ENCODE measurements at regions not wholly inside any gene's neighbourhood (a gene's known extent, or its start where the extent isn't known, plus 50 kb on each side); places are given as distances from the start of the nearest gene placed in this dataset.
A peak's percentile ranks its signal among the peaks of the same experiment; 100 is the strongest.
"Not testable (repeated sequence)": the region's sequence is repeated elsewhere in the genome, so short reads cannot be mapped to it uniquely, and the experiment has no call there.

DNA sequence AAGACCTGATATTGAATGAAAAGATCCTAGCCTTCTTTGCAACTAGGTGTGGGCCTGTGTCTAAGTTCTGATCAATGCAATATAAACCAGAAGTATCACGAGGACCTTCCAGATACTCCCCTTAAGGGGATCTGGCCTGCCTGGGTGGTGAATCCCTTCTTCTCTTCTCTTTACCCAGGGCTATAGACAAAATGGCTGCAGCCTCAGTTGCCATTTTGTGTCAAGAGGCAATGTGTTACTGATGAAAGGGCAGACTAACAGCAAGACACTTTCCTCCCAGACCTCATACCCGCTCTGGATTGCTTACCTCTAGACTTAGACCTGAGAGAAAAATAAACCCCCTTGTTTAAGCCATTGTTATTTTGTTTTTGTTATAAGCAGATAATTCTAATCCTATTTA lies 84.5 kb upstream of the CHD6 start:
- CTCF ChIA-PET, result interaction anchor here (1.0 kb wide), 1 partner anchor 30 kb away, joined by 4 read pairs; no protein-coding TSS in a partner anchor
- Mint-ChIP-seq H3K4me1 (peaks cover 3% of the 10 kb centered on the region), H3K9me3 (ENCODE audit: low read depth) (no peaks in the 10 kb centered on the region), H3K4me3 (no peak overlapping the region), H3K27ac (no peak overlapping the region), H3K36me3 (ENCODE audit: low read depth) (no peaks in the 10 kb centered on the region), H3K27me3 (peaks cover 3% of the 10 kb centered on the region)
- ATAC-seq, result no peak
- POLR2A ChIA-PET, result no interaction called here
- intact Hi-C loops (cut with DNase I, micrococcal nuclease), result no loop called here
- DNase-seq, result no peak

DNA sequence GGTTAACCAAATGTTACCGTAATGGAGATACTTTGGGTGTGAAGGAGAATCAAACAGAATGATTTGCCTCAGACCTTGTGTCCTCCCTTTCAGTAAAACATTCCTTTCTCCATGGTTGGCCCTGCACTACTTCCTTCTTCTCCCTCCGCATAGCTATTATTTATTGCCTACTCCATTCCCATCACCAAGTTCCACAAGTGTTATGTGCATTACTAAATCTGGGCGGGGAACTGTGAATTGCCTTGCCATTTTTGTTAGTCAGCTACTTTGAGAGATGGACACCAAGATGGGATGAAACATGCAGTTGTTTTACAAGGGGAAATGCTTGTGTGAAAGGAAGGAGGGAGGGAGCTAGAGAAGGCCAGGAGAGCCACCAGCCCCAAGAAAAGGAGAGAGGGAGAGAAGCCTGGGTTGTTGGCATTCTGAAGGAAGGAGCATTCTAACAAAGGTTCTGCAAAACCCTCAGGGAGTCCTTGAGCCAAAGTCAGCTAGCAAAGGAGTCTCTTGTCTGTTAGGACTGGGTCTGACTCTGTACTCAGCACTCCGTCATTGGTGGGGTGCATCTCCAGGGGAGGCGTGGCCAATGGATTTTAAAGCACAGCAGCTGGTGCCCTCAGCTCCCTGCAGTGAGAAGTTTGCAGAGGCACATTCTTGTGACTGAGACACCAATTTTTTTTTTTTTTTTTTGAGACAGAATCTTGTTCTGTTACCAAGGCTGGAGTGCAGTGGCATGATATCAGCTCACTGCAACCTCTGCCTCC lies 83.6 kb upstream of the CHD6 start:
- Mint-ChIP-seq H3K27ac (no peak overlapping the region), H3K4me3 (no peak overlapping the region), H3K4me1 (peaks cover 5% of the 10 kb centered on the region), H3K9me3 (ENCODE audit: low read depth) (no peaks in the 10 kb centered on the region), H3K36me3 (ENCODE audit: low read depth) (no peaks in the 10 kb centered on the region), H3K27me3 (peaks cover 4% of the 10 kb centered on the region)
- POLR2A ChIA-PET, result no interaction called here
- DNase-seq, result no peak
- CTCF ChIA-PET, result interaction anchor here (0.7 to 0.8 kb wide), 2 partner anchors 649 to 1048 kb away, joined by 3 to 4 read pairs; no protein-coding TSS in a partner anchor
- ATAC-seq, result no peak
- intact Hi-C loops (cut with DNase I, micrococcal nuclease), result no loop called here

DNA sequence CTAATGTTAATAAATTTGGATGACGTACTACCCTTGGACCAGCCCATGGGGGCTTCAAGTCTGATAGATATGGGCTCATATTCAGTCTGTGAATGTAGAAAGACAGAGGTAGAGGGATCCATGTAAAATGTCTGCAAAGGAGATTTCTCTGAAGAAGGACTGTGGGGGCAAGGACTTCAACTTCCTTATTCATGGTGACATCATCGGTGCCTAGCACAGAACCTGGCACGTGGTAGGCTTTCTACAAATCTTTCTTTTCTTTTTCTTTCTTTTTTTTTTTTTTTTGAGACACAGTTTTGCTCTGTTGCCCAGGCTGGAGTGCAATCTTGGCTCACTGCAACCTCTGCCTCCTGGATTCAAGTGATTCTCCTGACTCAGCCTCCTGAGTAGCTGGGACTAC lies 81.5 kb upstream of the CHD6 start:
- H3K27me3 Mint-ChIP-seq; POLR2A ChIA-PET; H3K36me3 Mint-ChIP-seq (ENCODE audit: low read depth); H3K9me3 Mint-ChIP-seq (ENCODE audit: low read depth); DNase-seq; H3K27ac Mint-ChIP-seq; ATAC-seq; H3K4me1 Mint-ChIP-seq; H3K4me3 Mint-ChIP-seq: not testable (repeated sequence)
- intact Hi-C loops (cut with DNase I, micrococcal nuclease), result loop anchor here (10.0 kb wide), 3 partner anchors 265 to 1895 kb away; partner anchors contain the start of gene IFT52 (in 1 of the 2)
- CTCF ChIA-PET, result interaction anchor here (0.6 to 1.2 kb wide), 4 partner anchors 51 to 927 kb away, joined by 3 read pairs; no protein-coding TSS in a partner anchor

DNA sequence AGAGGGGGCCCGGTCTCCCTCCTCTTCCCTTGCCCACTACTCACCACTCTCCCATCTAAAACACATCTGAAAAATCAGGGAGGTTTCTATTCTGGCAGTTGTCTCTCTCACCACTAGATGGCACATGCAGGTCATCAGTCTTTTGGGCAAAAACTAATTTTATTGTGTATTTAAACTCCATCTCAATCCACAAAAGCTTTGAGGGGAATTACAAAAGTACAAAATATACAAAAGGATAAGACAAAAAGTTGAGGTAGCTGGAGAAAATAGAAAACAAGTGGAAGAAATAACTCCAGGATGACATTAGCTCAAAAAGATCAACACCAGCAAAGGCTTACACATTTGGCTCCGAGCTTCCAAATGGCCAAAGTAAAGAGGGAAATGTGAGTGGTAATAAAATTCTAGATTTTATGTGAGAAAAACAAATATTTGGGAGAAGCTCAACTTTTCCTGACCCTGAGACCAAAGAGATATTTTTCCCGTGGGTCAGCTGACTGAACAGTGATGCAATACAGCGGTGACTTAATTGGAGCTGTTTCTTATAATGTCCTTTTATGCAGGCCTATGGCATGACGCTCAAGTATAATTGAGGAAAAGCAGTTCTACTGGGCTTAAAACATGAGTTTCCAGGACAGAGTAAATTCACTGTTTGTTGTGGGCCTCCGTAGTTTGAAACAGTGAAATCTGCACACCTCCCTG lies 79.8 kb upstream of the CHD6 start:
- CTCF ChIA-PET, result interaction anchor here (0.6 to 1.7 kb wide), 12 partner anchors 11 to 1483 kb away, joined by 3 to 6 read pairs (median 4); no protein-coding TSS in a partner anchor
- Mint-ChIP-seq H3K27me3 (peaks cover 2% of the 10 kb centered on the region), H3K27ac (peak overlapping the region; percentile 68)

DNA sequence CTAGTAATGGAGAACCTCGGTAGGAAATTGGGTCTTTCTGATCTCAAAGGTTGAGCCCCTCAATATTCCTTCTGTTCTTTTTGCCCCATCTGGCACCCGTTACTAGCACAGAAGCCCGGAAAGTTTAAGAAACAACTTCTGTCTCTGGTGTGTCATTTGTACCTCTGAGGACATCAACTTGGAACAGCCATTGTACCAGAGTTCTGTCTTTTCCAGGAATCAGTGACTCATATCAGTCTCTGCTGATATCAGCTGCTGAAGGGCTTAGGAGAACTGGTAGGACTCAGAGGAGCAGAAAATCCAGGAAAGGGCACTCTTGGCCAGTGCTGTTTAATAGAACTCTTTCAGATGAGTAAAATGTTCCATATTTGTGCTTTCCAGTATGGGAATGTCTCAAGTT lies 78.3 kb upstream of the CHD6 start:
- Mint-ChIP-seq H3K4me3 (no peak overlapping the region), H3K36me3 (ENCODE audit: low read depth) (no peaks in the 10 kb centered on the region), H3K27ac (no peak overlapping the region), H3K9me3 (ENCODE audit: low read depth) (no peaks in the 10 kb centered on the region), H3K4me1 (peaks cover 13% of the 10 kb centered on the region), H3K27me3 (peaks cover 2% of the 10 kb centered on the region)
- ChIA-PET CTCF (interaction anchor here (0.6 kb wide), 1 partner anchor 10 kb away, joined by 3 read pairs; no protein-coding TSS in a partner anchor), POLR2A (no interaction called here)
- no peak for DNase-seq
- intact Hi-C loops (cut with DNase I, micrococcal nuclease), result loop anchor here (10.0 kb wide), 3 partner anchors 262 to 1898 kb away; partner anchors contain the start of gene IFT52 (in 1 of the 2)
- ATAC-seq, result no peak

More for the DNA sequence above, 79.8 kb upstream of the CHD6 start:
- ATAC-seq (no peak), DNase-seq (peak; percentile 19)
- no peak overlapping the region for H3K4me3 Mint-ChIP-seq
- peaks cover 7% of the 10 kb centered on the region for H3K4me1 Mint-ChIP-seq
- intact Hi-C loops (cut with DNase I, micrococcal nuclease), result loop anchor here (10.0 kb wide), 3 partner anchors 263 to 1897 kb away; partner anchors contain the start of gene IFT52 (in 1 of the 2)
- H3K9me3 Mint-ChIP-seq (ENCODE audit: low read depth), result no peaks in the 10 kb centered on the region
- POLR2A ChIA-PET, result no interaction called here
- H3K36me3 Mint-ChIP-seq (ENCODE audit: low read depth), result no peaks in the 10 kb centered on the region

DNA sequence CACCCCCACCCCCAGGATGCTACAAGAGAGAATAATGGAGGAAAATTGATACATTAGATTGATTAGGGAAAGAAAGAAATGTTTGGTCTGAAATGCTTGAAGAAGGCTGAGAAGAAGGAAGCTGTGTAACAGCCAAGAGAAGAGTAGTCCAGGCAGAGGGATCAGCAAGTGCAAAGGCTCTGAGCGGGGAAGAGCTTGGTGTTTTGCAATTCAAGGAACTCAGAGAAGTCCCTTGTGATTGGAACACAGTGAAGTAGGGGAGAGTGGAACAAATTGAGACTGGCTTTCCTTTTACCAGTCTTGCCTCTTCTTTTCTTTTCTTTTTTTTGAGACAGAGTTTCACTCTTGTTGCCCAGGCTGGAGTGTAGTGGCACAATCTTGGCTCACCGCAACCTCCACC lies 76.6 kb upstream of the CHD6 start:
- intact Hi-C loops (cut with DNase I, micrococcal nuclease), result loop anchor here (10.0 kb wide), 3 partner anchors 260 to 1900 kb away; partner anchors contain the start of gene IFT52 (in 1 of the 2)
- H3K4me1 Mint-ChIP-seq, result peaks cover 13% of the 10 kb centered on the region
- no peak overlapping the region for H3K4me3 Mint-ChIP-seq
- no peaks in the 10 kb centered on the region for H3K9me3 Mint-ChIP-seq (ENCODE audit: low read depth)
- DNase-seq (no peak), ATAC-seq (no peak)
- H3K27me3 Mint-ChIP-seq, result peaks cover 2% of the 10 kb centered on the region
- H3K27ac Mint-ChIP-seq, result peak overlapping the region; percentile 77
- ChIA-PET POLR2A (interaction anchor here (1.1 kb wide), 1 partner anchor 16 kb away, joined by 3 read pairs; no protein-coding TSS in a partner anchor), CTCF (no interaction called here)
- H3K36me3 Mint-ChIP-seq (ENCODE audit: low read depth), result no peaks in the 10 kb centered on the region

DNA sequence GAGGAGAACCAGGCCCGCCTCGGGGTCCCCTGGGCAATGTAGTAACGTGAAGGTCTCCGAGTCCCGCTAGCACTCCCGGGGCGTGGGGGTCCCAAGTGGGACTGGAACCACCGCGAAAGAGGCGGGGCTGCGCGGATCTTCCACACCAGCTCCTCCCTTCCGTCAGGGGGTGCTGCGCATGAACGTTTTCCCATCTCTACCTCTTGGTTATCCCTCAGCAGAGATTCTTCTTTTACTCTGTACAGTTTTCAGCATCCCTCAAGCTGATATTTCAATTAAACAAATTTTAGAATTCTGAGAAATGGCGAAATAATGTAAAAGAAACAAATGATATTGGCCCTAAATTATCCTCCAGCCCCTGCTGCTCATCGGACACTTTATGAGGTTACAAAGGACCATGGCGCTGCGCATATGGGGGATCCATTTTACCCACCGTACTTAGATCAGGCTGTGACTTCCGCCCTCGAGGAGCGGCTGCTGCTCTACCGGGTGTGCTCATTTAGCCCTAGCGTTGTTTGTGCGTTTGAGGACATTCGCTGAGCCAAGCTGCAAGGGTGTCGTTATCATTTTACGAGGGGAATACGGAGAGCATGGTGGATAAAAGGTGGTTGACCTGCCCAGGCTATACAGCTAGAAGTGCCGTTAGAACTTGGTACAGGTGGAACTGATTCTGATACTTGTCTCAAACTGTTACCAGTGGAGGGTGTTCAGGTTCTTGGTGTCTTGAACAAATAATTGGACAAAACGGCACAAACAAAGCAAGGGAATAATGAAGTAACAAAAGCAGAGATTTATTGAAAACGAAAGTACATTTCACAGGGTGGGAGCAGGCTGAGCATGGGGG lies 75.2 kb upstream of the CHD6 start:
- ChIA-PET CTCF (interaction anchor here (0.6 to 2.6 kb wide), 11 partner anchors 11 to 1715 kb away, joined by 3 to 9 read pairs (median 3); partner anchors contain the start of gene CHD6), POLR2A (interaction anchor here (1.0 to 1.1 kb wide), 2 partner anchors 15 to 1764 kb away, joined by 3 to 4 read pairs; partner anchors contain the start of gene SRSF6)
- intact Hi-C loops (cut with DNase I, micrococcal nuclease), result loop anchor here (1.0 to 10.0 kb wide), 11 partner anchors 75 to 1901 kb away; partner anchors contain the start of genes CHD6 (in 2 of the 2), IFT52 (in 1 of the 2), LPIN3 (in 1 of the 2) and PLCG1 (in 1 of the 2)
- DNase-seq, result peak; percentile 88
- no peaks in the 10 kb centered on the region for H3K36me3 Mint-ChIP-seq (ENCODE audit: low read depth)
- H3K4me1 Mint-ChIP-seq, result peaks cover 13% of the 10 kb centered on the region
- H3K9me3 Mint-ChIP-seq (ENCODE audit: low read depth), result no peaks in the 10 kb centered on the region
- peak overlapping the region; percentile 90 for H3K4me3 Mint-ChIP-seq
- peak; percentile 90 for ATAC-seq
- peak overlapping the region; percentile 94 for H3K27ac Mint-ChIP-seq
- H3K27me3 Mint-ChIP-seq, result peaks cover 2% of the 10 kb centered on the region

DNA sequence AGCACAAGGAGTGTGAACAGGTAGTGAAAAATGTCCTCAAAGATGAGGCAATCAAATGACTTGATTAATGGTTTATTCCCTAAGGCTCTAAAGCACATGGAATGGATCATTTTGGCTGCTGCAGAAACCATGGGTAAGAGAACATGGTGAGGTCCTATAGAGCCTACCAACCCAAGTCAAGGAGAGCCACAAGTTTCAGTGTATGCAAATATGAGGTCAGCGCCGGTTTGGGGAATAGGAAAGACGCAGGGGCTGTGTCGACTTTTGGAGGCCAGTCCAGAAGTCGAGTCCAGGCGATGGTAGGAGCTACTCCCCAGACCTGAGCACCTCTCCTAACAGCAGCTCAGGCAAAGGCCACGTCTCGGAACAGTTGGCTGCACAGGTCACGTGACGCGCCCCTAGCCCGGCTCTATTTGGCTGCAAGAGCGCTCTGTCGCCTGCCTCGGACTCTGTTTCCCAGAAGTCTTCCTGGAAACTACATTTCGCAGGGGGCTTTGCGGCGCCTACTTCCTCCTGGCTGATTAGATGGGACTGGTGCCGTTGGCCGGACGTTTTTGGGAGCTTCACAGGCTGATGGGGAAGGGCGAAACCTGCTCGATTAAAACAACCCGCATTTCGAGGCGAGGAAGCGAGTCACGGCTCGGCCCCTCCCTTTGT lies 74.4 kb upstream of the CHD6 start:
- Mint-ChIP-seq H3K27ac (peak overlapping the region; percentile 94), H3K36me3 (ENCODE audit: low read depth) (no peaks in the 10 kb centered on the region), H3K4me1 (peaks cover 10% of the 10 kb centered on the region), H3K9me3 (ENCODE audit: low read depth) (no peaks in the 10 kb centered on the region), H3K27me3 (peaks cover under 1% of the 10 kb centered on the region), H3K4me3 (peak overlapping the region; percentile 90)
- DNase-seq (peak; percentile 85), ATAC-seq (peak; percentile 60)
- CTCF ChIA-PET, result interaction anchor here (0.6 to 2.6 kb wide), 11 partner anchors 12 to 1715 kb away, joined by 3 to 9 read pairs (median 3); partner anchors contain the start of gene CHD6
- intact Hi-C loops (cut with DNase I, micrococcal nuclease), result loop anchor here (1.0 to 10.0 kb wide), 11 partner anchors 74 to 1902 kb away; partner anchors contain the start of genes CHD6 (in 2 of the 2), IFT52 (in 1 of the 2), LPIN3 (in 1 of the 2) and PLCG1 (in 1 of the 2)
- POLR2A ChIA-PET, result interaction anchor here (0.7 to 1.0 kb wide), 2 partner anchors 522 to 1765 kb away, joined by 3 to 4 read pairs; partner anchors contain the start of gene SRSF6

DNA sequence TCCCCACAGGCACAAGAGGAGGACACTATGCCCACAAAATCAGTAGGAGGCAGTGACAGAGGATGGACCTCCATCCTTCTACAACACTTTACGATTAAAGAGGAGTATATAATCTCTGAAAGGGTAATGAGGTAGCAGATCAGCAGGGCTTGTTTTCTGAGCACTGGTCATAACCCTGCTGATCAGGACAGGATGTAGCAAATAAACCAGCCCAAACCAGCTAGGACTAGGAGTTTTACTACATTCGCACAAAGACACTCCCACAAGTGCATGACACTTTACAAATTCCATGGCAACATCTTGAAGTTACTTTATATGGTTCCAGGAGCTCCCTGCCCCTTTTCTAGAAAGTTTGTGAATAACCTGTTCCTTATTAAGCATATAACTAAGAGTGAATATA lies 73.3 kb upstream of the CHD6 start:
- no peak overlapping the region for H3K4me3 Mint-ChIP-seq
- intact Hi-C loops (cut with DNase I, micrococcal nuclease), result loop anchor here (10.0 kb wide), 3 partner anchors 257 to 1903 kb away; partner anchors contain the start of gene IFT52 (in 1 of the 2)
- ATAC-seq (no peak), DNase-seq (no peak)
- H3K36me3 Mint-ChIP-seq (ENCODE audit: low read depth), result no peaks in the 10 kb centered on the region
- POLR2A ChIA-PET, result interaction anchor here (0.7 kb wide), 1 partner anchor 1444 kb away, joined by 3 read pairs; no protein-coding TSS in a partner anchor
- peaks cover 9% of the 10 kb centered on the region for H3K4me1 Mint-ChIP-seq
- no peak overlapping the region for H3K27ac Mint-ChIP-seq
- CTCF ChIA-PET, result interaction anchor here (0.7 to 2.6 kb wide), 3 partner anchors 36 to 728 kb away, joined by 3 to 9 read pairs (median 3); partner anchors contain the start of gene CHD6
- H3K9me3 Mint-ChIP-seq (ENCODE audit: low read depth), result no peaks in the 10 kb centered on the region
- no peaks in the 10 kb centered on the region for H3K27me3 Mint-ChIP-seq

DNA sequence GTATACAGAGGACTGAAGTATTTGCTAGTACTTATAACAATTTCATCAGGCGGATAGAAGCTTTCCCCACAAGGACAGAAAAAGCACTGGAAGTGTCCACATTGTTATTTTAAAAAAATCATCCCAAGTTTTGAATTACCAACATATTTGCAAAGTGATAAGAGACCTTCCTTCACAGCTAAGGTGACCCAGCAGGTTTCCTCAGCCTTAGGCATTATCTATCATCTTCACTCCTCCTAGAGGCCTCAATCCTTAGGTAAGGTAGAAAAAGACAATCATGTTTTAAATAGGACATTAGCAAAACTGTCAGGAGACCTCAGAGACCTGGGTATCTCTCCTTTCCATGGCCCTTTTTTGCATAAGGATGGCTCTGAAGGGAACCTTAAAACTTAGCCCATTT lies 72.5 kb upstream of the CHD6 start:
- H3K4me3 Mint-ChIP-seq, result no peak overlapping the region
- H3K27me3 Mint-ChIP-seq, result no peaks in the 10 kb centered on the region
- CTCF ChIA-PET, result interaction anchor here (0.7 kb wide), 1 partner anchor 37 kb away, joined by 3 read pairs; no protein-coding TSS in a partner anchor
- ATAC-seq, result no peak
- no peaks in the 10 kb centered on the region for H3K9me3 Mint-ChIP-seq (ENCODE audit: low read depth)
- POLR2A ChIA-PET, result interaction anchor here (0.7 kb wide), 1 partner anchor 1443 kb away, joined by 3 read pairs; no protein-coding TSS in a partner anchor
- peaks cover 9% of the 10 kb centered on the region for H3K4me1 Mint-ChIP-seq
- intact Hi-C loops (cut with DNase I, micrococcal nuclease), result loop anchor here (10.0 kb wide), 3 partner anchors 256 to 1904 kb away; partner anchors contain the start of gene IFT52 (in 1 of the 2)
- no peaks in the 10 kb centered on the region for H3K36me3 Mint-ChIP-seq (ENCODE audit: low read depth)
- H3K27ac Mint-ChIP-seq, result no peak overlapping the region
- DNase-seq, result no peak
